Activated CD4-positive, alpha-beta T cell treated with anti-CD3 and anti-CD28 coated beads, Interleukin-10, Interleukin-2, amounts not matched to agents 100 ng/mL and 50 ng/mL, durations not matched to agents 16 hours and 8 hours (primary cell): ENCODE measurements at regions not wholly inside any gene's neighbourhood (a gene's known extent, or its start where the extent isn't known, plus 50 kb on each side); places are given as distances from the start of the nearest gene placed in this dataset.

Experiments used
- DNase-seq: peaks from one replicate; pipeline ENCODE4 v3.0.0-alpha.2; 2020

DNA sequence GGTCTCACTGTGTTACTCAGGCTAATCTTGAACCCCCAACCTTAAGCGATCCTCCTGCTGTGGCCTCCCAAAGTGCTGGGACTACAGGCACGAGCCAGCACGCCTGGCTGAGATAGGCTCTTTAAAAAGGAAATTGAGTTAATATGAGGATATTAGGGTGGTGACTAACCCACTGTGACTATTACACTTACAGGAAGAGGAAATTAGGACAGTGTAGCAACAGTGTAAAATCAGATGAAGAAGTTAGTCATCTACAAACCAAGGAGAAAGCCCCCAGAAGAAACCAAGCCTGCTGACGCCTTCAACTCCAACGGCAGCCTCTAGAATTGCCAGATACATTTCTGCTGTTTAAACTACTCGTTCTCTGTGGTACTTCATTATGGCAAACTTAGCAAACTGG lies 711.9 kb downstream of the SUCLG1 start:
- DNase-seq, result no peak

DNA sequence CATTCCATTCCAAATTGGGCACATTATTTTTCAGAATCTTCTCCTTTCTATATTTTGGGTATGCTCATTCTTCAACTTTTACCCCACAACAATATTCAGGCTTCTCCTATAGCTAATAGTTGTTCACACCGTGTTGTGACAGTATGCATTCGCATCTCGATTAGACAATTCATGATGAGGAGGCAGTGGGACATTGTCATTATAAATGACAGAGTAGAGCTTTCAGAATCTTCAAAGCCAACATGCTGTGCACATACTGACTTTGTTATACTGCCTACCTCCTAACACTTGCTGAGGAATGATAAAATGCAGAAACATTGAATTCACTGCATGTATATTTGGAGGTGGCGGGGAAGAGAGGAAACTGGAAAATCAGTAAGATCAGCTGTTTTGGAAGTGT lies 714.2 kb downstream of the SUCLG1 start:
- DNase-seq, result no peak

DNA sequence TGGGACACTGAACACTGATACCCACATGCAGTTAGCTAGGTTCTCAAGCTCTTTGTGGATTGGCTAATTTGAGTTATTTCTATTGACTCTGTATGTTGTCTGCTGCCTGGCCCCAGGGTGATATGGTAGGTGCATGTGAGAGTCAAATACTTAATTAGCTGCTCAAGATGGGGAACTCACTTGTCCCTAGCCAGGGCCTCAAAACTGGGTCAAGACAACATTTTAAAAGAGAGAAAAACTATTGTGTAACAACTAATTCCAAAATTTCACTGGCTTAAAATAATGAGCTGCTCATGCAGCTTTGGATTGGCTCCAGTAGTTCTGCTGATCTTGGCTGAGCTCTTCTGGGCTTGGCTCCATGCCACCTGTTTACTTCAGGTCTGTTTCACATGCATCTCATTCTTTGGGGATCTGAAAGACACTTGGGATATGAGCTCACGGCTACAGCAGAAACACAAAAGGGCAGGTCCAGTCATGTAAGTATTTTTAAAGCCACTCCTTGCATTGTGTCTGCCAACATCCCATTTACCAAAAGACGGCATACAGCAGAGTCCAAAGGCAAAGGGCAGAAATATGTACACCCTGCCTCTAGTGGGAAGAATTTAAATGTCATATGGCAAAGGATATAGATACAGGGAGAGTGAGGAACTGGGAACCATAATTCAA lies 716.8 kb downstream of the SUCLG1 start:
- DNase-seq, result no peak

DNA sequence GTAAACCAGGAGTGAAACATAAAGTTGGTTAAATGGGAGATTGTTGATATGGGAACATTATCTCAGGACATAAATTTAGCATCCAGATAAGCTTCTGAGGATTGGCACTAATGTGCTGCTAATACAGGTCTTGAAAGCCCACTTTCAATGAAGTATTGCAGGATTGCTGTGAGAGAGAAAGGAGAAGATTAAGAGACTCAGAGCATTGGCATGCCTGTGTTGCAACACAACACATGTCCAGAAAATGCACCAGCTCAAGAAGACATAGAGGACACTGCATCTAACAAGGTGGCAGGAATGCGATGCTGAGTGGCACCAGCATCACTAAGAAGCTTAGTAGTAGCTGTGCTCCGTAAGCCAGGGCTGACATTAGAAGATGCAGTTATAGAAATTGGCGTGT lies 728.9 kb downstream of the SUCLG1 start:
- no peak for DNase-seq

DNA sequence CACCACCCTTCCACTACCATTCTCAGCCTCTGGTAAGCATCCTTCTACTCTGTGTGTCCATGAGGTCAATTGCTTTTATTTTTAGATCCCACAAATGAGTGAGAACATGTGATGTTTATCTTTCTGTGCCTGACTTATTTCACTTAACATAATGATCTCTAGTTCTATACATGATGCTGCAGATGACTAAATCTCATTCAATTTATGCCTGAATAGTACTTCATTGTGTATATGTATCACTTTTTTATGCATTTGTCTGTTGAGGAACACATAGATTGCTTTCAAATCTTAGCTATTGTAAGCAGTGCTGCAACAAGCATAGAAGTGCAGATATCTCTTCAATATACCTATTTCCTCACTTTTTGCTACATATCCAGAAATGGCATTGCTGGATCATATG lies 733.3 kb downstream of the SUCLG1 start:
- DNase-seq, result no peak

DNA sequence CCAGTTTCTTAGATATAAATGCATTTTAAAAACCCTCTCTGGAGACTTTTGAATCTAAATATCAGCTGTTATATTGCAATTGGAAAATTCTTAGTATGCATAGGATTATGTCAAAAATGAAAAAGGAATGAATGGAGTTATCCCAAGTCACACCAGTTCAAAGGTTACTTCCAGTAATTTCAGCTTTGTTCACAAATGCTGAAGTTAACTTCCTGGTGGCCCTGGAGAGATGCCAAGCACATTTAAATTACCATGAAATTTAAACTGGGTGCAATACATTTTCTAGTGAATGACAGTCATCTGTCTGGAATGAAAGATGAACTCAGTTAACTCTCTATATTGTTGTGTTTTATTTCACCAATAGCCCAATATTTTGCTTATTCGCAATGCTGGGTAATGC lies 753.9 kb downstream of the SUCLG1 start:
- DNase-seq, result no peak

DNA sequence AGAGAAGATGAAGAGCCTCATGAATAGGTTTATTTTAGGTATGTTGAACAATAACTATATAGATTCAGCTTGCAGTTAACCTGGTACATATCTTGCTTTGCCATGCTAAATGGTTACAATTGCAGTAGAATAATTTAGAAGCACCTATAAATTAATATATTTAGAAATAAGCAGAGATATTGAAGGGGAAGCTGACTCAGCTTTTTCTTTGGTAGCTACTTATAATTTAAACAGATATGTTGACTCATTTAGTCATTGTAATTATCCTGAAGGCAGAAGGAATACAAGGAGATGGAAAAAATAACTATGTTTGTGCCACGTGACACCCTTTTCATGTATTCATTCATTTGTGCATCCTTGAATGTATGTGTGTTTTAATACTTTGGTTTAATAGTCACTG lies 755.5 kb downstream of the SUCLG1 start:
- no peak for DNase-seq

DNA sequence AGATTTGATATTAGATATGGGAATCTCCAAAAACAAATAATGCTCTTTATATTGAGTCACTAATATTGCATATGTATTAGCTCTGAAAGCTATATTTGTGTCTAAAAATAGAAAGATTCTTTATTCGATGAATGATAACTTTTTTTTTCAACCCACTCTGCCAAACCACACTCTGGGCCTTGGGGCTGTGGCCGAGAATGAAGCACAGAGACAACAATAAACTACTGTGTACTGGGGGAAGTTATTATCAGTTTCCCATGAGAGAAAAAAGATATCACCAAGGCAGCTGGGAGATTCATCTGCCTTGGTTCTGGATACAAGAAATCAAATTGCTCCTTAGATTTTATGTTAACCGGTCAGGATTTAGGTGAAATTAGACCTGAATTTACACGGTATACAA lies 762.2 kb downstream of the SUCLG1 start:
- no peak for DNase-seq

DNA sequence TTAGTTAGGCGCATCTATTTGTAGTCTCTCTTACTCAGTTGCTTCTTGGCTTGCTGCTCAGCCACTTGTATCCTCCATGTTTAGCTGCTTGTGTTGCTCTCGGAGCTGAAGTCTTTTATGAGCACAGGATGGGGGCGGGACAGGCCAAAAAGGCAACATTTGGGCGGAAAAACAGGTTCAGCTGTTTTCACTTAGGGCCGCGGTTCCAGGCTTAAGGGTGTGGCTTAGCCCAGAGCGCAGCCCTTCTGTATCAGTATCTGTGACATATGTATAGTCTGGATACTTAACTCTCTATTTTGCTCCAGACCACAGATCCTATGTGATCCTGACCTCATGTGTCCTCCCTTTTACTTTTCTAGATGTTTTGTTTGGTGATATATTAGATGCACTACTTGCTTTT lies 763.5 kb downstream of the SUCLG1 start:
- no peak for DNase-seq

DNA sequence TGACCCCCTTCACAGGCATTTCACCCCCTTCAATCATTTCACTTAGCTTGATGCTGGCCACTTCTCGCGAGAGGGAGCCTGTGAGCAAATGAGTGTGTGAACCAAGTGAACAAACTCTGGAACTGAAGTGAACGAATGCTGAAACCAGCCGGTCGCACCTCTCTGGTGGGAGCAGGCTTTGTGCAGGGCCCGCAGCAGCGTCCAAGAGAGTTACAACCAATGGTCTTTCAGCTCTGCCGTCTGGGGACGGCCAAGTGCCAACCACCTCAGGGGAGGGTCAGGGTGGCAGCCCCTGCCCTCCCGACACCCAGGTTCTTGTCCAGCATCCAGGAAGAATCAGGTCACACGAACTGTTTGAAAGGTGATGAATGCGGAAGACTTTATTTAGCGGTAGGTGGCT lies 764.0 kb downstream of the SUCLG1 start:
- DNase-seq, result no peak

DNA sequence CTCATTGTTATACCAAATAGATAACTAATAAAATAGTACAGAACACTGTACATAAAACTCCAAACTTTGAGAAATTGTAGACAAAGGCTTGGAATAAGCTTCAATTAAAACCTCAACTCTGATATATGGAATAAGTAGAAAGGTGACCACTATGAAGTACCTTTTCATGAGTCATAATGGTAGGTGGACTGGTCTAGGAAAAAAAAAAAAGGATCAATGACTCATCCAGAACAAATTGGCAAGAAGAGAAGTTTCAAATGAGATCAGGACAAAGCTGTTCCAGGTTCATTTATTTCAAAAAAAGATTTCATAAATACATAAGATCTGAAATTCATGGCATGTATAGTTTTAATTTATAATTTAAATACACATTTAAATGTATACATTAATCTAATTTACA lies 769.7 kb downstream of the SUCLG1 start:
- DNase-seq, result no peak

DNA sequence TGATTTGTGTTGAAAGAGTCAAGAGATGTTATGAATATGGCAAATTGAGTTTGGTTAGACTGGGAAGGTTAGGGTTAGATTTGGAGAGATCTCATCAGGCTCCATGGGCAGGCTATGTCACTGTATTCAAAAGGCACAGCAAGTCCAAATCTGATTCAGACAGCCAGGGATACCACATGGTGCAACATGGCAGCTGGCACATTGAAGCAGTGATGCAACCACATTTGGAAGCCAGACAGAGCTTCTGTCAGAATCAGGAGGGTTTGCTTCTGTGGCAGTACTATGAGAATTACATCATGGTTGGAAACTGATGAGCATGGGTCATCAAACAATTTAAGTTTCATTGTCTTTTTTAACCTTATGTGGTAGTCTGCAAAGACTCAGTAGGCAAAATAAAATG lies 772.2 kb downstream of the SUCLG1 start:
- DNase-seq, result no peak

DNA sequence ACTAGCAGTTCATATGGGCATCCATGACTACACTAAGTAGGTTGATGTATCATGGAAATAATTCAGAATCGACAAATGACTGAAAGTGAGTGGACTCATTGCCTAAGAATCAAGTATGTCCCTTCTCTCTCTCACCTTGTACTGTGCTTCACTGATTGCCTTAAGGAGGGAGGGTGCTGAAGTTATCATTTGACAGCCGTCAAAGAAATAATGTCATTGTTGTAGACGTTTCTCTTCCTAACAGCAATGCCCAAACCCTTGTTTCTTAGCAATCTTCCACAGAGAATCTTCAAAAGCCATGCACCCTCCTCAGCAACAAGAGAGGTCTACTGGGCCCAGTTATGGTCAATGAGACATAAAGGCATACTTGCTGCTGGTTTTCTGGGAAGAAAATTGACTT lies 785.0 kb downstream of the SUCLG1 start:
- DNase-seq, result no peak

DNA sequence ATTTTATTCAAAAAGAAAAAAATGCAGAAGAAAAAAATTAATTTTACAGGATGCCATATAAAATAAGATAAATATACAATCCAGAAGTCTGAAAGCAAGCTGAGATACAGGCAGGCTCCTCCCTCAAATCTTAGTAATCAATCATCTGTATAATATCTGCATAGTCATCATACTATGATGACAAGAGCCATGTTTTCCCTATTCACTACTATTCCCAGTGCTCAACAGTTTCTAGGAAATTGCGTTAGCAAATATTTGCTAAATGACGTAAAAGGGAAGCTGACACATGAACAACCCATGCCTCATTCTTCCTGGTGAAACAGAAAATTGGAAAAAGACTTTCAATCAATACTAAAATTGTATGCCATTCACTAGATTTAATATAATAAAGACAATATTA lies 793.2 kb downstream of the SUCLG1 start:
- DNase-seq, result no peak

DNA sequence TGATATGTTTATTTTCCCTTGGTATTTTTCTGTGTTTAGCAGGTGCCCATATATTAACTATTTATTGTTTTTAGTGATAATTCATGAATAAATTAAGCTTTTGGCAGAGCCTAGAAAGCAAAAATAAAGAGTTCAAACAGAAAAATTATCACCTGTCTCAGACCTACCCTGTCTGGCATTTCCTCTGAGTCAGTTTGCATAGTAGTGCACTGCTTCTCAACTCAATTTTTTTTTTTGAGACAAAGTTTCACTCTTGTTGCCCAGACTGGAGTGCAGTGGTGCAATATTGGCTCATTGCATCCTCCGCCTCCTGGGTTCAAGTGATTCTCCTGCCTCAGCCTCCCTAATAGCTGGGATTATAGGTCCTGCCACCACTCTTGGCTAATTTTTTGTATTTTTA lies 793.9 kb downstream of the SUCLG1 start:
- DNase-seq, result no peak

DNA sequence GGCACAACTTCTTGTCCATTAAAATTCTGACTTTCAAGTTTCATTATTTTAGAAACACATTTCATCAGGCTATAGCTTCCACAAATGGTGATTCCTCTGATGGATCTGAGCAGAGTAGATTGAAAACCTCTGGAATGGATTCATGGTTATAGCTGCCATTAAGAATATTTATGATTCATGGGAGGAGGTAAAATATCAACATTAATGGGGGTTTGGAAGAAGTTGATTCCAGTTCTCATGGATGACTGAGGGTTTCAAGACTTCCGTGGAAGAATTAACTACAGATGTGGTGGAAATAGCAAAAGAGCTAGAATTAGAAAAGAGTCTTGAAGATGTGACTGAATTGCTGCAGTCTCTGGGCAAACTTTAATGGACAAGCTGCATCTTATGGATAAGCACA lies 797.4 kb downstream of the SUCLG1 start:
- DNase-seq, result no peak

DNA sequence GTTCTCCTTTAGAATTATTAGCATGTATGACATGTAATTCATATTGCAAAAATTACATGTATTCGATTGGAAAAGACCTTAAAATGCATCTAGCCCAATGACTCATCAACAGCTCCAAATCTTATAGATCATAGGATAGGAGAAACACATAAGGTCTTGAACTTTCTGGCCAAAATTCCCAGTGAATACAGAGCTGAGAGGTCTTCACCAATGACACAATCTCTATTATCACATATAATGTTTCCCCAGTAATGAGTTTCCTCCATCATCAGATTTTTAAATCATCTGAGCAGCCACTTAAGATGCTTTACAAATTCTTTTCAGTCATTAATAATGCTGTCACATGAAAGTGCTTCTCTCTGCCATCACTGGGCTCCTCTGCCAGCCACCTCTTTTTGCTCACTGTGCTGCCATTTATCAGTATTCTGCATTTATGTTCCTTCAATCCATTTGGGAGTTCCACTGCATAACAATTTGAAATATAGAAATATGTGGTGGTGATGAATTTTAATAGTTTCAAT lies 804.9 kb downstream of the SUCLG1 start:
- DNase-seq, result no peak

DNA sequence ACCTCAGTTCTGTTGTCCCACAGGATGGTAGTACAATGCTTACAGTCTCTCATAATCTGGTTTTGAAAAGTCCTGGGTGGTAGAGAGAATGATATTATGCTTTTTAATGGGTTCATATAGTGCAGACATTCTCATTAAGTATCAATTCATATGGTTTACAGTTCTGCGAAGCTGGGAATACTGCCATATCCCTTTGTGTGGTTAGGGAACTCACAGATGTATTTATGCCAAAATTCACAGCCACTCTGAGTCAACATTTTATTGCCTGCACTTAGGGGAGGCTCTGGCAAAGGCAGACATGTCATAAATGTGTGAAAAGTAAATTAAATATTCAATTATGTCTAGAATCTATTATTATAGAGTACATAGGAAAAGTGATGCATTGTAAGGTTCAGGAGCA lies 808.2 kb downstream of the SUCLG1 start:
- no peak for DNase-seq

DNA sequence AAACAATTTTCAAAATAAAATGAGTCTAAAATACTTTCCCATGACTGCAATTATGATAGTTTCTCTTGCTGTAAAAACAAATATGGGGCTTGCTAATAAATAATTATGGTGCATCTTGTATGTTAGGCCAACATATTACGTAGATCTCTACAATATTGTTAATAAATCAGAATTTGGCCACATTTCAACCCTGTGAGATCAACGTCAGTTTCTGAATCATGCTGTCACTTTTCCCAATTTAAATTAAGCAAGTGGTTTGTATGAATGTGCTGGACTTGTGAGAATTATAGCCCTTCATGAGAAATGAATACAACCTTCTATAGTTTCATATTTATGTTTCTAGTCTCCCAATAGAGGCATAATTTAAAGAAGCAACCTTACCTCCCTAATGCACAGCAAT lies 808.9 kb downstream of the SUCLG1 start:
- DNase-seq, result no peak

DNA sequence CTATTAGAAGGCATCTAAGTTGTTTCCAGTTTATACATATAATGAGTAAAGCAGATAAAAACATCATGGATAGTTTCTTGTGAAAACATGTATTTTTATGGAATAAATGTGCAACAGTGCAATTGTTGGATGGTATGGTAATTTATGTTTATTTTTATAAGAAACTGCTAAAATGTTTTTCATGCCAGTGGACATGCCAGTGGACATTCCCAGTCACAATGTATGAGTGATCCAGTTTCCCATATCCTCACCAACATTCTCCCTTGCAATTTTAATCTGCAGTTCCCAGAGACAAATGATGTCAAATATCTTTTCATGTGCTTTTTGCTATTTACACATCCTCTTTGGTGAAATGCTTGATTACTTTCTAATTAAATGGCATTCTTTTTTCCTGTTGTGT lies 818.6 kb downstream of the SUCLG1 start:
- DNase-seq, result no peak

DNA sequence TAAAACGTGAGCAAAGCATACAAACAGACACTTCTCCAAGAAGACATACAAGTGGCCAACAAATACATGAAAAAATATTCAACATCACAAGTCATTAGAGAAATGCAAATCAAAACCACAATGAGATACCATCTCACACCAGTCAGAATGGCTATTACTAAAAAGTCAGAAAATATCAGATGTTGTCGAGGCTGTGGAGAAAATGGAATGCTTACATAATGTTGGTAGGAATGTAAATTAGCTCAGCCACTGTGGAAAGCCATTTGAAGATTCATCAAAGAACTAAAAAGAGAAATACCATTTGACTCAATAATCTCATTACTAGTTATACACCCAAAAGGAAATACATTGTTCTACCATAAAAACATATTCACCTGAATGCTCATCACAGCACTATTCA lies 825.7 kb downstream of the SUCLG1 start:
- DNase-seq, result no peak

DNA sequence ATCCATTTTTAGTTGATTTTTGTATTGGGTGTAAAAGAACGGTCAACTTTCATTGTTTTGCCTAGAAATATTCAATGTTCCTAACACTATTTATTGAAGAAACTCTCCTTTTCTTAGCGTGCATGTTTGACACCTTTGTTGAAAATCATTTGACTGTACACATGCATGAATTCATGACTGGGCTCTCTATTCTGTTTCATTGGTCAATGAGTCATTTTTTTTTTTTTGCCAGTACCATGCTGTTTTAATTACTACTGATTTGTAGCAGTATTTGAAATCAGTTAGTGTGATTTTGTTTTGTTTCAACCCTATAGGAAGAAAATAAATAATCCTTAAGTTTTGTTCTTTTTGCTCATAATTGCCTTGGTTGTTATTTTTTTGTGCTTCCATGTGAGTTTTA lies 828.7 kb downstream of the SUCLG1 start:
- DNase-seq, result no peak

DNA sequence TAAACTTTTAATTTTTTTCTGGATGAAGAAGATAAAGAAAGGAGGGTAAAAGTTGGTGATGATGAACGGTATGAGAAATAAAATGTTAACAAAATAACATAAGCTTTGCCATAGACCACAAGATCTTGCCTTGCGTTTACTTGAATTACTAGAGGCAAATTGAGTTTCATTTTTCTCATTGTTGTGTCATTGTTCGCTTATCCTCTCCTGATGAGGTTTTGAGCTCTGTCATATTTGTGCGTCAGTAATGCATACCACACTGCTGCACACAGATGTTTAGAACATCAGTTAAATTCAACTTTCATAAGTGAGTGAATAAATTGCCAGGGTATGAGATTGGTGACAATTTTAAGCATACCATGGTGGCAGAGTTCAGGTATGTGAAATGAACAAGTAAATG lies 843.6 kb downstream of the SUCLG1 start:
- no peak for DNase-seq

DNA sequence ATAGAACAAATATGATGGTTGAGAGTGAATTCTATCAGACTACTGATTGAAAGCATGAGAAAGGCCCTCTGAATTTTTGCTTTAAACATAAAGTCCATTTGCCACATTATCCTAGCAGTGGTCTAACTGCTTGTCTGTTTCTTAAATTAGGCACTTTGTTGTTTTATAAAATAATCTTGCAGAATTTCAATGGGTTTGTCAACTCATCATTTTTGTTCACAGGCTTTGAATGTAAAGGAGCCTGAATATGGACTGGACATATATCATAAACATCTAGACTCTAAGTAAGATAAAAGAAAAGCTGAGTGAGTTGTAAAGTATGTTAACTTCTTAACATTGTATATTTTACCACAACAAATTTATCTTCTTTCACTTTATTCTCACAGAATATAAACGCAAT lies 845.9 kb downstream of the SUCLG1 start:
- no peak for DNase-seq

DNA sequence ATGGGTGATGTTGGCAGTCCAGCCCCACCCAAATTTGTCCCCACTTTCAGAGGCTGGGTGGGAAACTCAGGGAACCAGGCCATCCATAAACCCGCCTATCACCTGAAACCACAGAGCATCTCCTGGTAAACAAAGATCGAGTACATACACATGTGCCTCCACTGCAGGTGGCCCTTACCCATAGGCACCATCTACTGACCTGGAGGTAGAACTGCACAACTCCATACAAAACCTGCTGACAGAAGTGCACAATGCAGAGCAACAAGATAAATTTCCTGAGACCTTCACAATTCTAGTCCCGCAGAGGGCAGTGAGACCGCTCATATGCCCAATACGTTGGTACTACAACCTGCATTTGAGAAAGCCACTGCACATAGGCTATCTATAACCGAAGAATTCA lies 856.3 kb downstream of the SUCLG1 start:
- DNase-seq, result no peak
